HG03558 (cell line): ENCODE measurements at regions not wholly inside any gene's neighbourhood (a gene's known extent, or its start where the extent isn't known, plus 50 kb on each side); places are given as distances from the start of the nearest gene placed in this dataset.
"Not testable (repeated sequence)": the region's sequence is repeated elsewhere in the genome, so short reads cannot be mapped to it uniquely, and the experiment has no call there.

Experiments
- ATAC-seq: cut with Tn5 transposase; IDR thresholded peaks from one replicate; pipeline ENCODE4 v1.9.1; 2021; ENCODE audit warnings: moderate number of reproducible peaks; ENCODE audit not compliant: unreplicated experiment; ENCODE audit errors: extremely low read depth

DNA sequence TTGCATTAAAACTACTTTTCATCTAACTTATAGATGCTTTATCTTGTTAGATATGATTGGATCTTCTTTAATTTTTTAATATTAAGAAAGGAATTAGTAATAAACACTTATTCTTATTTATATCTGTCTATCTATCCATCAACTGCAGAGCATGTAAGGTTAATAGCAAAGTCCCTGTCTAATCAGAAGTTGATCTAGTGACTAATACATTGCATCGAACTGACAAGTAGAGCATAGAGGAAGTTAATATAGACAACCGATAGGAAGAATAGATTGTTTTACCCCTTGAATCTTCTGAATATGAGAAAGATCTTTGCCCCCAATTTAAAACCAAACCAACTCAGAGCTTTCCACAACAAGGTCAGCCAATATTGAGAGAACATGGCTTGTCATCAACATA is 862.0 kb upstream of the CDH6 start:
- no peak for ATAC-seq

DNA sequence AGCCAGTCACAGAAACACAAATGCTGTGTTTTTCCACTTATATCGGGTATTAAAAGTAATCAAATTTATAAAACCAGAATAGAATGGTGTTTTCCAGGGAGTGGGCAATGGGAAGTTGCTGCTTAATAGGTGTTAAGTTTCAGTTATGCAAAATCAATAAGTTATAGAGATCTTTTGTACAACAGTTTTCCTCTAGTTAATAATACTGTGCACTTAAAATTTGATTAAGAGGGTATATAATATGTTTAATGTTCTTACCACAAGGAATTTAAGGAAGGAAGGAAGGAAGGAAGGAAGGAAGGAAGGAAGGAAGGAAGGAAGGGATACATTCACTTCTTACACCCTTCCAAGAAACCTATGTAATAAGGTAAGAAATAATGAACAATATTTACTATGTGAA is 867.7 kb upstream of the CDH6 start:
- no peak for ATAC-seq

DNA sequence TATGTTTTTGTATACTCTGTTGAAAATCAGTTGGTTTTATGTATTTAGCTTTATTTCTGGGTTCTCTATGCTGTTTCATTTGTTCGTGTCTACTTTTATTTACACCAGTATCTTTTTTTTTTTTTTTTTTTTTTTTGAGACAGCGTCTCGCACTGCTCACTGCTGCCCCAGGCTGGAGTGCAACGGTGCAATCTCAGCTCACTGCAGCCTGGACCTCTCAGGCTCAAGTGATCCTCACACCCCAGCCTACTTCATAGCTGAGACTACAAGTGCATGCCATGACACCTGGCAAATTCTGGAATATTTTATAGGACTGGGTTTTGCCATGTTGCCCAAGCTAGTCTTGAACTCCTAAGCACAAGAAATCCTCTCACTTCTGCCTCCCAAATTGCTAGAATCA is 869.4 kb upstream of the CDH6 start:
- no peak for ATAC-seq

DNA sequence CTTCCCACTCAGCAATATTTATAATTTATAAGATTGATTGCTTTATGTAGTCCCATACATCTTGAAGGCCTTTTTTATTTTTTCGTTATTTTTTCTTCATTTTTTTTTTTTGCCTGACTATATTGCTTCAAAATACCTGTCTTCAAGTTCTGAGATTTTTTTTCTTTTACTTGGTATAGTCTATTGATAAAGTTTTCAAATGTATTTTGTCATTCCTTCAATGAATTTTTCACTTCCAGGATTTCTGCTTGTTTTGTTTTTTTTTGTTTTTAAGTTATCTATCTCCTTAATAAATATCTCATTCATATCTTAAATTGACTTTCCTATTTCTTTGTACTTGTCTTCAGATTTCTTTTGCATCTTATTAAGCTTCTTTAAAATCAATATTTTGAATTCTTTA is 905.6 kb upstream of the CDH6 start:
- no peak for ATAC-seq

DNA sequence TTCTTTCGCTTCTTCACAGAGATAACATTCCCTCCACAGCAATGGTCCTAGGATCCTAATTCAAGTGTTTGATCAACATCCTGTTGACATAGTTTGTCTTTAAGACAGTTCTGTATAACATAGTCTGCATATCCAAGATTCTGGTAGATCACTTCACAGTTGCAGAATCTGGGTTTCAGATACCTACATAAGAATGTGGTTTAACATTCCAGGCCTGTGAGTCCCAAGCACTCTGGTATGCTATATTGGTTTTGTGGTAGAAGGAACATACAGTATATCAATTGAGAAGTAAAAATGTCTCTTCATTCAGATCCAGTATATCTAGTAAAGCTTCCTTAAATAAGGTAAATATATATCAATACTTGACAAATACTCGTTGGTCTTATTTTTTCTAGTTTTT is 914.2 kb upstream of the CDH6 start:
- ATAC-seq = no peak

DNA sequence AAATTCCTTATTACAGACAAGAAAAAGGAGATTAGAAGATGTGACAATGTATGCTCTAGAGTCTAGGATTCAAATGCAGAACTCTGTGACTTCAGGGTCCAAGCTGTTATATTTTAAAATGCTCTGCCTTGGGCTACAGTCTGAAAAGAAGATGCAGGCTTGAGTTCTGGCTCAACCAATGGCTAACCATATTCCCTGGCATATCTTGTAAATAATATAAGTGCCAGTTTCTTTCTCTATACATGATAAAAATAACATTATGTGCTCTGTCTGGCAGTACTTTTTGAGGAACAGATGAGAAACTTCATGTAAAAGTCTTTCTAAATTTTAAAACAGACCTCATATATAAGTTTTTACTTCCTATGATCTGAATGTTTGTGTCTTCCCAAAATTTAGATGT is 926.5 kb upstream of the CDH6 start:
- ATAC-seq = no peak

DNA sequence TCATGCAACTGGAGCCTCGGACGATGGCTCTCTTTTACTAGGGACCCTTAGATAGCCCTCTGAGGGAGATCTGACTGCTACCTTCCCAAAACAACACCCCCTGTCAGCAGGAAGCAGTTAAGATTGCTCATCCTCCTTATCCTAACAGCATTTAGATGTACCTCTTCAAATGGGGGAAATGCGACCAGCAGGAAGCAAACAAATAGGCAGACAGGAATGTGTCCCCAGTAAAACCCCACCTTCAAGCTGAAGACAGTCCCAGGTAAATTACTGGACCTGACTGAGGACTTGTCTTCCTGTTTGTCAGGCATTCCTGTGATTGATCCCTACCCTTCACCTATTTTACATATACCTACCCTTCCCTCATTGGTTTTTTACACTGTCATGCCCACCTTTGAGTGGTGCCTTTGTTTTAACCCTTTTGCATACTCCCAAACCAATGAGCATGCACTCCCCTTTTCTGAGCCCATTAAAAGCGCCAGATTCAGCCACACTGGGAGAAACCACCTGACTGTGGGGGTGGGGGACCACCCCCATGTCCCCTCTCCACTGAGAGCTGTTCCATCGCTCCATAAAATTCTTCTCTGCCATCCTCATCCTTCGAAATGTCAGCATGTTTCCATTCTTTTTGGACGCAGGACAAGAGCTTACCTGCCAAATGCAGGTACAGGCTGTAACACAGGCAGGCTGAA is 954.0 kb upstream of the CDH6 start:
- ATAC-seq = no peak

DNA sequence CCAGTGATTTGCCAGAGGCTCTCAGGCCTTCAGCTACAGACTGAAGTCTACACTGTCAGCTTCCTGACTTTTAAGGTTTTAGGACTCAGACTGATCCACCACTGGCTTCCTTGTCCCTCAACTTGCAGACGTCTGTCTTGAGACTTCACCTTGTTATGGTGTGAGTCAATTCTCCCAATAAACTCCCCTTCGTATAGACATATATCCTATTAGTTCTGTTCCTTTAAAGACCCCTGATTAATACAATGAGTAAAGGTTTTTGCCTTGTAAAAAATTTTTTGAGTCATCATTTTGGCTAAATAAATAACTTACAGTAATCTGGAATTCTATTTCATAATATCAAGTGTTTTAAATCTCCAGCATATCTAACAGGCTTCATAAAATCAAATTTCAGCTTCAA is 956.3 kb upstream of the CDH6 start:
- no peak for ATAC-seq

DNA sequence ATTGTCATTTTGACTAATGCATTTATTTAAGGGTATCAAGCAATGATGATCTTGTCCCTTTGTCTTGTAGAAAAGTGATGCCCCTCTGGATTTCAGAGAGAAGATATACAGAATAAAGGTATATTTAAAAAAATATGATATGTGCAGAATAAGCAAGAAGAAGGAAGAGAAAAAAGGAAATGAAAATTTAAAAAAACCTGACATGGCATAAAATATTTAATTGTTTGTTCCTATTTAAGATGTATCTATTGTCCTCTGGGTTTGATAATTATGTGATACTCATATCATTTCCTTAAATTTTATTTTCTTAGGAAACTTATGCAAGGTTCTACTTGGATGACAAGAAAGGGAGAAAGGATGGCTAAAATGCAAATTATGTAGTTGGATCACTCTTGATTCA is 983.7 kb upstream of the CDH6 start:
- ATAC-seq = no peak

DNA sequence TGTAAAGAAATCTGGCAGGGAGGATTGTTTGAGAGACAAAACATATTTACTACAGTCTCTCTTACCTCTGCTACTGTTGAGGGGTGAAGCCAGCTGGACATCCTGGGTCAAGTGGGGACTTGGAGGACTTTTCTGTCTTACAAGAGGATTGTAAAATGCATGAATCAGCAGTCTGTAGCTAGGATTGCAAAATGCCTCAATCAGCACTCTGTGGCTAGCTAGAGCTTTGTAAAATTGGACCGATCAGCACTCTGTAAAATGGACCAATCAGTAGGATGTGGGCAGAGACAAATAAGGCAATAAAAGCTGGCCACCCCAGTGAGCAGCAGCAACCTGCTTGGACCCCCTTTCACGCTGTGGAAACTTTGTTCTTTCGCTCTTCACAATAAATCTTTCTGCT is 995.8 kb upstream of the CDH6 start:
- ATAC-seq = no peak

DNA sequence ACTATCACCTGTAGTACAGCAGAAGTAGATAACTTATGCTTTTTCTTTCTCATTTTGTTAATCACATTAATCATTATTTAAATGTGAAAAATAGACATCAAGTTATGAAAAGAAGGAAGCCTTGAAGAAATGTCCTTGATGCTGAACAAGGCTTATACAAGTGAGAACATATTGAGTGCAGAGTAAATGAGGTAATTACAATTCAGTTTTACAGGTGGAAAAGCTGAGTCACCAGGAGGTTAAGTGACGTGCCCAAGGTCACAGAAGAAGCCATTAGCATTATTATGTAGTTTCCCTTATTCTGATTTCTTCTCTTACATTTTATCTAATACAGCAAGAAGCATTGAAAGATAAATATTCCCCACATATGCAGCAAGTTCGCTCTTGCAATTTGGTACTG is 998.5 kb upstream of the CDH6 start:
- ATAC-seq = no peak

DNA sequence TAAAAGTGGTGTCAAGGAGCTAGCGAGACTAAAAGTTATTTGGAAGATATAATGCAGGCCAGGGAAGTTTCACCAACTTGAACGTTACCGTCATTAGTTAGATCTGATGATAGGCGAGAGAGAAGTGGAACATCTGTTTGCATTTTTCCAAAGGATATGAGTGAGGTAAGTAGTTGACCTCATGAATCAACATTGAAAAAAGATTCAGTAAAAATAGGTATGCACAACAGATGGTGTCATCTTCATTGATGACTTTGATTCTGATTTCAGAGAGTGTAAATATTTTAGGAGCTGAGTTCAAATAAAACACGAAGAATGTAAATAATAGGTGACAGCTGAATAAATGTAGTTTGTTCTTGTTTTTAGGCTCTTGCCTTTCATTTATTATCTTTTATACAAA is 998.9 kb upstream of the CDH6 start:
- ATAC-seq = no peak

DNA sequence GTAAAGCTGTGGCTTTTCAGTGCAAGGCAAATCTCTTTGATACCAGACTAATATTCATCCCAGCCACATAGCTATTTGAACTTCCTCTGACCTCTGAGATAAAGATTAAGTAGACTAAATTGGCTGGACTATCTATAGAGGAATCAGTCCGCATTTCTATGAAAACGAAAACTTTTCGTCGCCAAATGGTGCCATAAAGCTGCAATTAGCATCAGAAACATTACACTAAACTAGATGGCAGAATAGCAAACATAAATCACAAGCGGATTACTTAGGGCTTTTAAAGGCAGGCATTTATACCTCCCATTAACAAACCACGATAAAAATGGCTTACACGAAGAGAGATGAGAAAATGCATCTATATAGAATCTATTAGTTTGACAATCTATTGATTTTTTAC is 1009.7 kb upstream of the CDH6 start:
- no peak for ATAC-seq

DNA sequence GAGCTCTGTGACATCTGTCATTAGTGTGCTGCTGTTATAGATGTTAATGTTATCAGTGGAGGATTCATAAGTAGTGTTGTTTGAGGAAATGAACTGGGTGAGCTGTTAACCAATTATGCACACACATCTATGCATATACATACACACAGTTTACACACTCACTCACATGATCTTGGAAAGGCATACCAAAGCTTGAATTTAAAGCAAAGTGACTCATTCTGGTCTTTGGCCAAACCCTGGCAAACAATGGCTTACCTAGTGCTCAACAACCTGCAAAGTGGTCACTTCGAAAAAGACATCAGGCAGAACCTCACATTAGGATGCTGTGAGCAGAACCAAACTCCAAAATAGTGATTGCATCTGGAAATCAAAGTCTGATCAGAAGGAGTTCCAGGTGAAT is 1037.3 kb upstream of the CDH6 start:
- ATAC-seq = no peak

DNA sequence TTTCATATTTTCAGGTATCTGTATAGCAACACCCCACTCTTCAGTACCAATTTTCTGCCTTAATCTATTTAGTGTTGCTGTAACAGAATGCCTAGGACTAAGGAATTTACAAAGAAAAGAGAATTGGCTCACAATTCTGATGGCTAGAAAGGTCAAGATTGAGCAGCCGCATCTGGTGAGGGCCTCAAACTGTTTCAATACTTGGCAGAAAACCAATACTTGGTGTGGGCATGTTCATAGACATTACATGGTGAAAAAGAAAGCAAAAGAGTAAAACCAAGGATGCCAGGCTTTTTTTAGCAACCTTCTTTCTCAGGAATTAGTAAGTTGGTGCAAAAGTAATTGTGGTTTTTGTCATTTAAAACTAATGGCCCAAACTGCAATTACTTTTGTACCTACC is 1041.1 kb upstream of the CDH6 start:
- no peak for ATAC-seq

DNA sequence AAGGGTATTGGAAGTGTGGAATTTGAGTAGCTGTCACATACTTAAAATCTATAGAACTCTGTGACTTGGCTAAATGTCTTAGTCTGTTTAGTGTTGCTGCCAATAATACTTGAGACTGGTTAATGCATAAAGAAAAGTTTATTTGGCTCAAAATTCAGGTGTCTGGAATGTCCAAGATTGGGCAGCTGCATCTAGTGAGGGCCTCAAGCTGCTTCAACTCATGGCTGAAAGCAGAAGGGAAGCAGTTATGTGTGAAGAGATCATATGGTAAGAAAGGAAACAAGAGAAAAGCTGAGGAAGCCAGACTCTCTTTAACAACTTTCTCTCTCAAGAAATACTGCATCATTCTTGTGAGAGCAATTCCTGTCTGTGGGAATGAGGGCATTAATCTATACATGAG is 1043.3 kb upstream of the CDH6 start:
- ATAC-seq = no peak

DNA sequence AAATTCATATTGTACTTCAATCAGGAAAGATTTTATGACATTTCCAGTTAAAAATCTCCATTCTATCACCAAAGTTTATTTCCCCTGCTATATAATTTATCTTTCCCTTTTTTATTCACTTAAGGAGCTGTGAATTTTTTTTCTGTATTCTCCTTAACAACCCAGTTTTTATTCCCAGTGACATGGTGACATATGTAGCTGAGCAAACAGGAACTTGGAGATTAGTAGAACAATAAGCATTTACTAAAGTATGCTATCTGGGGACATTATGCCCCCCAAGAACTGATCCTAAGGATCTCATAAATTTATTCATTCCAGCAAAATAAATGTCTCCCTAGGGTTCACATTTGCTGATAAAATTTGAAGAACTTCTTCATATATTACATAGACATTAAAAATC is 1044.0 kb upstream of the CDH6 start:
- no peak for ATAC-seq

DNA sequence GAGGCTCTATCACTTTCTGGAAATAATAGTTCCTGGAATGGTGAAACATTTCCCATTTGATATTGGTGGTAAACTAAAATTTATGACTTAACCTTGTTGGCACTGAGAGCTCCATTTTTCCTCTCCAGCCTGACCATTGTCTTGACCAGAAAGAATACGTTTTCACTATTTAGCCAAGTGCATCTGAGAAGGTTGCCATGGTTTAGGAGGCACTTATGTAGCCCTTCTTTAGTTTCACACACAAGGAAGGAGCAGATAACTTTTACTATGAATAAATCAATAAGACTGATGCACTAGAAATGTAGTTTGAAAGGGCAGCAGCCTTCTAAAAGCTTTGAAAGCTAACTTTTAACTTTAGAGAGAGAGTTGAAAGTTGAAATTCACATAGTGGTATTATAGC is 1045.5 kb upstream of the CDH6 start:
- no peak for ATAC-seq

DNA sequence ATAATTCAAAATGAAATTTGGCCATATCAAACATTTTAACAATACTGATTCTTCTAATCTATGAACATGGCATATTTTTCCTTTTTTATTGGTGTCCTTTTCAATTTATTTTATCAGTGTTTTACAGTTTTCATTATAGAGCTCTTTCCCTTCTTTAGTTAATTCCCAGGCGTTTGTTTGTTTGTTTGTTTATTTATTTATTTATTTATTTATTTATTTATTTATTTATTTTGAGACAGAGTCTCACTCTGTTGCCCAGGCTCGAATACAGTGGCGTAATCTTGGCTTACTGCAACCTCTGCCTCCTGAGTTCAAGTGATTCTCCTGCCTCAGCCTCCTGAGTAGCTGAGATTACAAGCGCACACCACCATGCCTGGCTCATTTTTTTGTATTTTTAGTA is 1049.4 kb upstream of the CDH6 start:
- not testable (repeated sequence) for ATAC-seq

DNA sequence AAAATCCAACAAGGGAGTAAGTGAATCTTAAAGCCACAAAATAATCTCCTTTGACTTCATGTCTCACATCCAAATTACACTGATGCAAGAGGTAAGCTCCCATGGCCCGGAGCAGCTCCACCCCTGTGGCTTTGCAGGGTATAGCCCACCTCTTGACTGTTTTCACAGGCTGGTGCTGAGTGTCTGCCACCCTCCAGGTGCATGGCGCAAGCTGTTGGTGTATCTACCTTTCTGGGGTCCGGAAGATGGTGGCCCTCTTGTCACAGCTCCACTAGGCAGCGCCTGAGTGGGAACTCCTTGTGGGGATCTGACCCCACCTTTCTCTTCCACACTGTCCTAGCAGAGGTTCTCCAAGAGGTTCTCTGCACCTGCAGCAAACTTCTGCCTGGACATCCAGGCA is 1051.1 kb upstream of the CDH6 start:
- no peak for ATAC-seq

DNA sequence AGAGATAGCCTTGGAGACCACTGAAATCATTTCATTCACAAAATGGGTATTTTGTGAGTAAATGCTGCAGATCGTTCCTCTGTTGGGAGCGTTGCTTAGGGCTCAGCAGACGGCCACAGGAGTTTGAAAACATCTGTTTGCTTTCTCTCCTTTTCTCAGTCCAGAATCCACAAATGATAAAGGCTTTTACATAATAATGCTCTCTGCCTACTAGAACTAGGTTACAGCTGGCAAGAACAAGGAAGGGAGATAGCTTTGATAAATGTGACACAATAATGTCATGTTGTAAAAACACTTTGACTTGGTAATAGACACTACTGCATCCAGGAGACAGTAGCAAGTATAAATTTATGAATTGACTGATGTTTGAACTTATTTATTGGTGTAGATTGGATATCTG is 1072.4 kb upstream of the CDH6 start:
- no peak for ATAC-seq

DNA sequence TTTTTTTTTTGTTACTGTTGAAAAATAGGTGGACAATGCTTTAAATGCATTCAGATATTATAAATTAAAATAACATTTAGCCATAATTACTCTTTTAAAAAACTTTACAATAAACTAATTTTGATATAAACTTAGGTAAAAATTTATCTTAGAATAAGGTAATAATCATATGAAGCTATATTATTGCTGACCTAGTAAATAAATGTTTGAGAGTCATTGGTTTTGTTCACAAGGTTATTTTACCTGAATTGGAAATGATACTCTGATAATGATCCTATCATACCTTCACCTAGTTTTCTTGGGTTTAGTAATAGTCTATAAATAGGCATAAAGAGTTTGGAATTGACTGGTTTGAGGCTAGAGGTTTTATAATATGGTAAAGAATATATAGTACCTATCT is 1076.4 kb upstream of the CDH6 start:
- ATAC-seq = no peak

DNA sequence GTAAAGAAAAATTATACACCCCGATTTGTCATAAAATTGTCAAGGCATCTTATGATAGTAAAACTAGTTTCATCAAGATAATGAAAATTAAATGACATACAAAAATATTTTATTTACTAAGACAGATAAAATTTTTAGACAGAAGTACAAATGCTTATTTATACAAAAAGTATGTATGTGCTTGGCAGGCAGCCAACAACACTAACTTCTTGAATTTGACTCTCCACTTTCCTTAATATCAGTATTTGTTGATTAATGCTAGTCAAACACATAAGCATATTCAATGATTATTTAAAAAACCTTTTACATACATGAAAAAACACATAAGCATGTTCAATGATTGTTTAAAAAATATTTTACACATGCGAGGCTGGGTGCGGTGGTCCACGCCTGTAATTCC is 1079.9 kb upstream of the CDH6 start:
- ATAC-seq = no peak
